Endothelial cell of umbilical vein (primary cell): ENCODE measurements at regions not wholly inside any gene's neighbourhood (a gene's known extent, or its start where the extent isn't known, plus 50 kb on each side); places are given as distances from the start of the nearest gene placed in this dataset.

Experiments used
- BruUV-seq: library from RNA; stranded (reverse); fragments of 400-500 nt; replicated peaks from 2 replicates; lab custom pipeline; 2021; lab: Mats Ljungman, UMichigan
- CTCF ChIA-PET: fragments of 300-600, 350-600 bp; sonication (Branson Sonifier 250); formaldehyde crosslinking; loops from one replicate; lab custom pipeline; 2021; ENCODE audit warnings: antibody characterized with exemption, inconsistent platforms; lab: Charles Lee
- POLR2A ChIA-PET: fragments of 300-600, 350-600 bp; sonication (Branson Sonifier 250); formaldehyde crosslinking; loops from one replicate; lab custom pipeline; 2021; ENCODE audit warnings: antibody characterized with exemption, inconsistent platforms; lab: Charles Lee
- DNase-seq: peaks from one replicate; pipeline ENCODE4 v3.0.0-alpha.2; 2011; ENCODE audit warnings: low read depth, low spot score
- FAIRE-seq: peaks from 2 replicates; lab custom pipeline; 2011; peaks lifted over from hg19 to GRCh38; lab: Jason Lieb, UNC
- H2AFZ ChIP-seq: 2 replicates; pipeline ENCODE4 v1.6.0; 2012; ENCODE audit warnings: low read depth, low read length, control low read depth, inconsistent platforms
- H3K27ac ChIP-seq: 2 replicates; pipeline ENCODE4 v1.5.1; 2011; ENCODE audit warnings: low read depth, mild to moderate bottlenecking, control low read depth, low read length, moderate library complexity; ENCODE audit not compliant: insufficient read depth
- H3K27me3 ChIP-seq, 2 experiments: 2 replicates each; pipeline versions ENCODE4 v1.6.0 to v1.6.1; 2011; ENCODE audit warnings: low read length in 2 of 2, mixed read lengths in 1 of 2; ENCODE audit not compliant: control insufficient read depth in 2 of 2, insufficient read depth in 2 of 2
- H3K36me3 ChIP-seq, 2 experiments: 2 replicates in 1 of 2; 3 replicates in 1 of 2; pipeline ENCODE4 v1.5.1; 2011; ENCODE audit warnings: low read length in 2 of 2, mild to moderate bottlenecking in 1 of 2, moderate library complexity in 1 of 2; ENCODE audit not compliant: control insufficient read depth in 2 of 2, insufficient read depth in 2 of 2; ENCODE audit errors: extremely low read depth in 1 of 2
- H3K4me1 ChIP-seq: 3 replicates; pipeline ENCODE4 v1.5.1; 2011; ENCODE audit warnings: mild to moderate bottlenecking, low read length; ENCODE audit not compliant: control insufficient read depth, insufficient read depth; ENCODE audit errors: extremely low read depth
- H3K4me2 ChIP-seq: 2 replicates; pipeline ENCODE4 v1.6.1; 2011; ENCODE audit warnings: low read length, control low read depth, mixed read lengths; ENCODE audit not compliant: insufficient read depth
- H3K4me3 ChIP-seq, 3 experiments: fragments of 200-600 bp in 1 of 3; sonication (generic), shearing (Covaris generic) in 1 of 3; replicated peaks in 1 of 3; 2 replicates each; pipeline ENCODE4 v1.5.1; 2011 to 2016; ENCODE audit warnings: control low read depth in 3 of 3, low read length in 3 of 3, mild to moderate bottlenecking in 2 of 3, inconsistent platforms in 1 of 3, low read depth in 1 of 3, moderate library complexity in 1 of 3; ENCODE audit not compliant: insufficient read depth in 1 of 3
- H3K79me2 ChIP-seq: 2 replicates; pipeline ENCODE4 v1.6.0; 2012; ENCODE audit warnings: low read length, inconsistent platforms; ENCODE audit not compliant: control insufficient read depth, insufficient read depth
- H3K9ac ChIP-seq: replicated peaks from 2 replicates; pipeline ENCODE3; 2011; ENCODE audit warnings: low read length, control low read depth; ENCODE audit not compliant: insufficient read depth; ENCODE audit errors: extremely low read depth
- H3K9me1 ChIP-seq: replicated peaks from 3 replicates; pipeline ENCODE4 v1.6.0; 2011; ENCODE audit warnings: mild to moderate bottlenecking, low read length; ENCODE audit not compliant: control insufficient read depth, insufficient read depth; ENCODE audit errors: extremely low read depth
- H3K9me3 ChIP-seq: replicated peaks from 2 replicates; pipeline ENCODE4 v1.5.1; 2012; ENCODE audit warnings: low read length, inconsistent platforms; ENCODE audit not compliant: control insufficient read depth, insufficient read depth
- H4K20me1 ChIP-seq: replicated peaks from 2 replicates; pipeline ENCODE3; 2011; ENCODE audit warnings: mild to moderate bottlenecking, low read length; ENCODE audit not compliant: control insufficient read depth, insufficient read depth; ENCODE audit errors: extremely low read depth
- EZH2 ChIP-seq: IDR thresholded peaks from 2 replicates; pipeline ENCODE4 v1.6.1; 2012; ENCODE audit warnings: borderline replicate concordance, low read depth, mild to moderate bottlenecking, moderate library complexity, low read length, inconsistent platforms; ENCODE audit not compliant: severe bottlenecking
- FOS ChIP-seq: IDR thresholded peaks from 2 replicates; pipeline ENCODE4 v1.6.1; 2011; ENCODE audit warnings: mild to moderate bottlenecking, low read length, moderate library complexity, borderline replicate concordance; ENCODE audit not compliant: insufficient read depth
- GATA2 ChIP-seq: IDR thresholded peaks from 2 replicates; pipeline ENCODE4 v1.7.0; 2011; ENCODE audit warnings: low read depth, mild to moderate bottlenecking, moderate library complexity, mixed read lengths, low read length; ENCODE audit not compliant: insufficient read length, insufficient read depth
- JUN ChIP-seq: IDR thresholded peaks from 2 replicates; pipeline ENCODE4 v1.6.1; 2011; ENCODE audit warnings: borderline replicate concordance, low read depth; ENCODE audit not compliant: insufficient read length, insufficient read depth
- MYC ChIP-seq: IDR thresholded peaks from one replicate; pipeline ENCODE4 v1.6.1; 2011; ENCODE audit warnings: mild to moderate bottlenecking, low read depth, low read length
- POLR2A ChIP-seq: IDR thresholded peaks from 2 replicates; pipeline ENCODE4 v1.6.1; 2012; ENCODE audit warnings: low read depth, mild to moderate bottlenecking, control low read depth, low read length
- POLR2AphosphoS5 ChIP-seq: IDR thresholded peaks from 2 replicates; pipeline ENCODE4 v1.6.1; 2012; ENCODE audit warnings: low read depth, mild to moderate bottlenecking, control low read depth, low read length, moderate library complexity; ENCODE audit not compliant: insufficient read depth
- dilution Hi-C: fragments of 300-500 bp; cut with MboI; formaldehyde crosslinking; loops from one replicate; pipeline ENCODE4 v1.15.0; 2019; ENCODE audit warnings: low sequenced_read_pairs; ENCODE audit not compliant: extremely low pct_ligation_motif_present
- intact Hi-C: fragments of 100-400 bp; cut with micrococcal nuclease; formaldehyde crosslinking; loops from one replicate; pipeline ENCODE4 v1.10.0; 2022
- TF ChIP-seq, protein P1 (sequence below), 2 donors: IDR thresholded peaks; 1 replicate in 1 of 2; 2 replicates in 1 of 2; pipeline ENCODE4 v1.5.1; 2011; ENCODE audit warnings: low read length in 2 of 2, mild to moderate bottlenecking in 2 of 2, moderate library complexity in 2 of 2, control low read depth in 1 of 2, inconsistent platforms in 1 of 2, low read depth in 1 of 2; ENCODE audit not compliant: insufficient read depth in 1 of 2; ENCODE audit errors: extremely low read depth in 1 of 2
- TF ChIP-seq, protein P2 (sequence below): IDR thresholded peaks from 2 replicates; pipeline ENCODE4 v1.6.1; 2011; ENCODE audit not compliant: insufficient read depth, insufficient read length

DNA sequence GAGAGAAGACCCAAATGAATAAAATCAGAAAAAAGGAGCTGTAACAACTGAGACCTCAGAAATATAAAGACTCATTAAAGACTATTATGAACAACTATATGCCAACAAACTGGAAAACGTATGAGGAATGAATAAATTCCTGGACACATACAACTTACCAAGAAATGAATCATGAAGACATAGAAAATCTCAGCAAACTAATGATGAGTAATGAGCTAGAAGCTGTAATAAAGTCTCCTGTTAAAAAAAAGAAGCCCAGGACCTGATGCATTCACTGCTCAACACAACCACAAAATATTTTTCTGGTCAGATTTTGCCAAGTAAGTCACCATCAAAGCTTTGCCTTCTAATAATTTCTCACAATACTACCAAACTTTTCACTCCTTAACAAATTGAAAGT lies 666.7 kb downstream of the LRRC70 start:
- no peak overlapping the region for H3K4me3 ChIP-seq
- no TSS peak for BruUV-seq
- ChIA-PET CTCF (interaction anchor here (0.8 kb wide), 1 partner anchor 11 kb away, joined by 3 read pairs; no protein-coding TSS in a partner anchor), POLR2A (no interaction called here)
- intact Hi-C loops: no loop called here
- no peak overlapping the region for H3K9ac ChIP-seq
- H3K4me2 ChIP-seq: no peak overlapping the region
- no peaks in the 10 kb centered on the region for H3K9me1 ChIP-seq
- H2AFZ ChIP-seq: no peak overlapping the region
- peaks cover 0 to 2% of the 10 kb centered on the region in 2 experiments for H3K27me3 ChIP-seq
- DNase-seq: no peak
- dilution Hi-C loops: no loop called here
- H3K36me3 ChIP-seq: no peaks in the 10 kb centered on the region
- no peaks in the 10 kb centered on the region for H4K20me1 ChIP-seq
- no peak overlapping the region for H3K27ac ChIP-seq
- H3K4me1 ChIP-seq: no peaks in the 10 kb centered on the region
- H3K79me2 ChIP-seq: no peaks in the 10 kb centered on the region
- no peaks in the 10 kb centered on the region for H3K9me3 ChIP-seq
- no peak for TF ChIP-seq POLR2A
- TF ChIP-seq EZH2: no peak
- TF ChIP-seq, protein P1, sequence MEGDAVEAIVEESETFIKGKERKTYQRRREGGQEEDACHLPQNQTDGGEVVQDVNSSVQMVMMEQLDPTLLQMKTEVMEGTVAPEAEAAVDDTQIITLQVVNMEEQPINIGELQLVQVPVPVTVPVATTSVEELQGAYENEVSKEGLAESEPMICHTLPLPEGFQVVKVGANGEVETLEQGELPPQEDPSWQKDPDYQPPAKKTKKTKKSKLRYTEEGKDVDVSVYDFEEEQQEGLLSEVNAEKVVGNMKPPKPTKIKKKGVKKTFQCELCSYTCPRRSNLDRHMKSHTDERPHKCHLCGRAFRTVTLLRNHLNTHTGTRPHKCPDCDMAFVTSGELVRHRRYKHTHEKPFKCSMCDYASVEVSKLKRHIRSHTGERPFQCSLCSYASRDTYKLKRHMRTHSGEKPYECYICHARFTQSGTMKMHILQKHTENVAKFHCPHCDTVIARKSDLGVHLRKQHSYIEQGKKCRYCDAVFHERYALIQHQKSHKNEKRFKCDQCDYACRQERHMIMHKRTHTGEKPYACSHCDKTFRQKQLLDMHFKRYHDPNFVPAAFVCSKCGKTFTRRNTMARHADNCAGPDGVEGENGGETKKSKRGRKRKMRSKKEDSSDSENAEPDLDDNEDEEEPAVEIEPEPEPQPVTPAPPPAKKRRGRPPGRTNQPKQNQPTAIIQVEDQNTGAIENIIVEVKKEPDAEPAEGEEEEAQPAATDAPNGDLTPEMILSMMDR (IDR thresholded peaks at IDR 0.05; ENCODE audit: extremely low read depth in 1 of 2, insufficient read depth in 1 of 2, low read depth in 1 of 2, low read length in 2 of 2): no peak
- no peak for TF ChIP-seq FOS
- TF ChIP-seq GATA2: no peak
- TF ChIP-seq, protein P2, sequence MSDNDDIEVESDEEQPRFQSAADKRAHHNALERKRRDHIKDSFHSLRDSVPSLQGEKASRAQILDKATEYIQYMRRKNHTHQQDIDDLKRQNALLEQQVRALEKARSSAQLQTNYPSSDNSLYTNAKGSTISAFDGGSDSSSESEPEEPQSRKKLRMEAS: no peak
- no peak for TF ChIP-seq MYC
- no peak for TF ChIP-seq POLR2AphosphoS5
- no peak for TF ChIP-seq JUN
- no peak for FAIRE-seq
